HG02678 (cell line): ENCODE measurements at regions not wholly inside any gene's neighbourhood (a gene's known extent, or its start where the extent isn't known, plus 50 kb on each side); places are given as distances from the start of the nearest gene placed in this dataset.

Source experiments
- ATAC-seq: cut with Tn5 transposase; IDR thresholded peaks from one replicate; pipeline ENCODE4 v1.9.1; 2021; ENCODE audit warnings: mild to moderate bottlenecking, moderate library complexity; ENCODE audit not compliant: unreplicated experiment

GRCh38 chr14:76657404-76657803 lies 103.9 kb upstream of the VASH1 start:
- no peak for ATAC-seq

GRCh38 chr14:76657846-76658245 lies 103.4 kb upstream of the VASH1 start:
- no peak for ATAC-seq

GRCh38 chr14:76662580-76662979 lies 98.7 kb upstream of the VASH1 start:
- no peak for ATAC-seq

GRCh38 chr14:76664790-76665189 lies 96.5 kb upstream of the VASH1 start:
- no peak for ATAC-seq

- no peak for ATAC-seq
Measured at GRCh38 chr14:76666746-76667145, 94.5 kb upstream of the VASH1 start.

- no peak for ATAC-seq
Measured at GRCh38 chr14:76669770-76670169, 91.5 kb upstream of the VASH1 start.

- ATAC-seq = no peak
Measured at GRCh38 chr14:76672123-76672522, 89.1 kb upstream of the VASH1 start.

DNA sequence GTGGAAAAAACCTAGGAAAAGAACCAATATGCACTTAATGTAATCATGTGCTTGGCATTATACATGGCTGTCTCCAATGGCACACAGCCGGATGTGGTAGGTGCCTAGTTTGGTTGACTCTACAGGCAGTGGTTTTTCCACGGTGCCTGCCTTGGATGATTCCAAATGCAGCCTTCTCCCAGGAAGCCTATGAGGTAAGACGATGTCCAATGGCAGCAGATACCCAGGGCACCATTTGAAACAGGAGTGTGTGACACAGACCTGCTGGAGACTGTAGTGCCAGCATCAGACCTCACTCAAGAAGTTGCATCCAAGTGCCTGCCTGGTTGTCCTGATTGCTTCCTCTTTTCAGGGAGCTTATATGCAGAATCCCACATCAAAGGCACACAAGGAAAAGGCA lies 88.0 kb upstream of the VASH1 start:
- no peak for ATAC-seq

DNA sequence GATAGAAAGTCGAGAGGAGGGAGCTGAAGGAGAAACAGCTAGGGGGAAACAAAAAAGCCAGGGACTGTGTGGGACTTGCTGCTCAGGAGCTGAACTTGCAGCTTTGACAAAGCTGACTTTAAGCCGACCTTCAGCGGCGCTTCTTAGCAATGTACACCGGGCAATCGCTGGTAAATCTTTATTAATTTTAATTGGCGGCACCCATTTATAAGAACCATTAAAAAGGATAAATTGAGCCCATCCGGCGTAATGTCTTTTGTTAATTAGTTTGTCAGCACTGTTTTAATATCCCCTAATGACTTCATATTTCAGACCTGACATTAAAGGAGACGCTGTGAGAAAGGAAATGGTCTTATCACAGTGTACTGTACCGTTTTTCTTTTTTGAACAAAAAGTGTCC lies 86.2 kb upstream of the VASH1 start:
- no peak for ATAC-seq

- ATAC-seq = no peak
Measured at GRCh38 chr14:76676539-76676938, 84.7 kb upstream of the VASH1 start.

DNA sequence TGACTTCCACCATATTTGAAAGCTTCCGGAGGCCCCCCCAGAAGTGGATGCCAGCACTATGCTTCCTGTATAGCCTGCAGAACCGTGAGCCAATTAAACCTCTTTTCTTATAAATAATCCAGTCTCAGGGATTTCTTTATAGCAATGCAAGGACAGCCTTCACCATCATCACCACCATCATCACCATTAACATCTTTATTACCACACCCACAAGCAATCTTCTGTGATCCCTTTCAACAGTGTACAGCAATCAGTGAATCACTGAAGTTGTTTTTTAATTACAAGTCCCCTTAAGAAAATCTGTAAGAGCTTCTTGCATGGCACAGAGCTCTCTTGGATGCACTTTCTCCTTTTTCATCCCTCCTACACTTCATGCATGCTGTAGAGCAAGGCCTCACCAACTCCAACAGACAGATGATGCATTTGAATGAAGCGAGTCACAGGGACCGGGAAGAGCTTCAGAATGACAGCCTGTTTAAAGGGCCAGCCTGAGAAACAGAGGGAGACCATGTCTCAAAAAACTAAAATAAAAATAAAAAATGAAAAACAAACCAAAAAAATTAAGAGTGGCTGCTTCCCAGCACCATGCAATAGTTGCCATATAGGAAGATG lies 83.6 kb upstream of the VASH1 start:
- no peak for ATAC-seq

DNA sequence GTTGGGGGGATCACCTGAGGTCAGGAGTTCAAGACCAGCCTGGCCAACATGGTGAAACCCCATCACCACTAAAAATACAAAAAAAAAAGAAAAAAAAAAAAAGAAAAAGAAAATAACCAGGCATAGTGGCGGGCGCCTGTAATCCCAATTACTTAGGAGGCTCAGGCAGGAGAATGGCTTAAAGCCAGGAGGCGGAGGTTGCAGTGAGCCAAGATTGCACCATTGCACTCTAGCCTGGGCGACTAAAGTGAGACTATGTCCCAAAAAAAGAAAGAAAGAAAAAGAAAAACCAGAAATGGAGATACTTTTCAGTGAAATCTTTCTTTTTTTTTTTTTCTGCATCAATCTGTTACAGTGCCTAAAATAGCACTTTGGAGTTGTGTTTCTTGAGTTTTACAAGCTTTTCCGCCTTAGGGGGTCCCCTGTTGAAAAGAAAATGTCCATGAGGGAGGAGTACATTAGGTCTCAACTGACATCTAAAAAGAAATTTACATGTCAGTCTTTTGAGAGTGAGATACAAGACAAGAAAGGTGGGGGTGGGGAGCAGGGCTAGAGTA lies 82.9 kb upstream of the VASH1 start:
- no peak for ATAC-seq

- ATAC-seq = no peak
Measured at GRCh38 chr14:76682367-76682766, 78.9 kb upstream of the VASH1 start.

DNA sequence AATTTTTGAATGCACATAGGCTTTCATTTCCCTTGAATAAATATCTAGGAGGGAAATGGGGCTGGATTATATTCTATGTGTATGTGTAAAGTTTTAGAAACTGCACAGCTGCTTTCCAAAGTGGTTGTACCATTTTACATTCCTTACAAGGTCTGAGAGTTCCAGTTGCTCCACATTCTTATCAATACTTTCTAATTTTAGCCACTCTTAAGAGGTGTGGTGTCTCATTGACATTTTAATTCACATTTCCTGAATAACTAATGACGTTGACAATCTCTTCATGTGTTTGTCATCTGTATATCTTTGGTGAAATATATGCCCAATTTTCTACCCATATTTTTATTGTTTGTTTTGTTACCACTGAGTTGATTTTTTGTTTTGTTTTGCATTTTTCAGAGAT lies 74.6 kb upstream of the VASH1 start:
- no peak for ATAC-seq

DNA sequence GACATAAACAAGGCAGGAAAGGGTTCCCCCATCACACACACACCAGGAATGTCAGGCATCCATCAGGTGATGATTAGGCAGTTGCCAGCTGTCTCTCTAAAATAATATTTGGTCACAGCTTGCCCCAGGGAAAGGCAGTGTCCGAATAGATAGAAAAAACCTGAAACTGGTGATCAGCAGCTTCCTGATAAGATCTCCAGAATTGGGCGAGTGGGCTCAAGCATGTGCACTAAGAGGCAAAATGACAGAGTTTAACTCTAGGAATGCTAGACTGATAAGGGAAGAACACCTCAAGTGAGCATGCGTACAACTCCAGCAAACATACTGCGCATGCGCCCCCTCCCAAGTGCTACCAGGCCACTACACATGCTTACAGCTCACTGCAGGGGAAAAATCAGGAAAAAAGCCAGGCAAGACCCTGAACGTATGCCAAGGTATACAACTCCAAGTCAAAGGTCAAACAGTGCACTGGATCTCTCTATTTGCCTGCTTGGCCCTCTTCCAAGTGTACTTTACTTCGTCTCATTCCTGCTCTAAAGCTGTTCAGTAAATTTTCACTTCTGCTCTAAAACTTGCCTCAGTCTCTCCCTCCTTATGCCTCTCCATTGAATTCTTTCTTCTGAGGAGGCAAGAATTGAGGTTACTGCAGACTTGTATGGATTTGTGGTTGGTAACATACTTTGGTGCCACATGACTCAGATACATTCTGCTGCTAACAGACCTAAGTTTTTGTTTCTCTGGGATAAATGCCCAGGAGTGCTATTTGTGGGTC lies 73.5 kb upstream of the VASH1 start:
- no peak for ATAC-seq

DNA sequence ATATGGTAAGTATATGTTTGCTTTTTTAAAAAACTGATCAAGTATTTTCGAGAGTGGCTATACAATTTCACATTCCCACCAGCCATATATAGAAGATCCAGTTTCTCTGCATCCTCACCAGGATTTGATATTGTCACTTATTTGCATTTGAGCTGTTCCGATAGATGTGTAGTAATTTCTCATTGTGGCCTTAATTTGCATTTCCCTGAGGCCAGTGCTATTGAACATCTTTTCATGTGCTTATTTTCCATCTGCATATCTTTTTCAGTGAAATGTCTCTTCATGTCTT lies 72.9 kb upstream of the VASH1 start:
- no peak for ATAC-seq

GRCh38 chr14:76690502-76691105 lies 70.7 kb upstream of the VASH1 start:
- no peak for ATAC-seq

DNA sequence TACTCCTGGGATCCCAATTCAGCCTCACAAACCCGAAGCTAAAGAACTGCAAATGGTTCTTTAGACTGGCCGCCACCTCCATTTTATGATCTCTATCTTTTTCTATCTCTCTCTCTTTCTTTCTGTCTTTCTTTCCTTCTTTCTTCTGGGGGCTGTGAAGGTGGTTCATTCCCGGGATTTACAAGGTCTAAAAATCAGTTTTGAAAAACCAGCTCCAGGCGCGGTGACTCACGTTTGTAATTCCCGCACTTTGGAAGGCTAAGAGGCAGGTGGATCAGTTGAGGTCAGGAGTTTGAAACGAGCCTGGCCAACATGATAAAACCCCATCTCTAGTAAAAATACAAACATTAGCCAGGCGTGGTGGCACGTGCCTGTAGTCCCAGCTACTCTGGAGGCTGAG lies 67.2 kb upstream of the VASH1 start:
- no peak for ATAC-seq

- no peak for ATAC-seq
Measured at GRCh38 chr14:76695263-76695920, 65.9 kb upstream of the VASH1 start.

GRCh38 chr14:76696361-76696760 lies 64.9 kb upstream of the VASH1 start:
- no peak for ATAC-seq

- ATAC-seq = no peak
Measured at GRCh38 chr14:76696791-76697190, 64.5 kb upstream of the VASH1 start.
